ENCODE measurements at regions not wholly inside any gene's neighbourhood (a gene's known extent, or its start where the extent isn't known, plus 50 kb on each side); places are given as distances from the start of the nearest gene placed in this dataset.

DNA sequence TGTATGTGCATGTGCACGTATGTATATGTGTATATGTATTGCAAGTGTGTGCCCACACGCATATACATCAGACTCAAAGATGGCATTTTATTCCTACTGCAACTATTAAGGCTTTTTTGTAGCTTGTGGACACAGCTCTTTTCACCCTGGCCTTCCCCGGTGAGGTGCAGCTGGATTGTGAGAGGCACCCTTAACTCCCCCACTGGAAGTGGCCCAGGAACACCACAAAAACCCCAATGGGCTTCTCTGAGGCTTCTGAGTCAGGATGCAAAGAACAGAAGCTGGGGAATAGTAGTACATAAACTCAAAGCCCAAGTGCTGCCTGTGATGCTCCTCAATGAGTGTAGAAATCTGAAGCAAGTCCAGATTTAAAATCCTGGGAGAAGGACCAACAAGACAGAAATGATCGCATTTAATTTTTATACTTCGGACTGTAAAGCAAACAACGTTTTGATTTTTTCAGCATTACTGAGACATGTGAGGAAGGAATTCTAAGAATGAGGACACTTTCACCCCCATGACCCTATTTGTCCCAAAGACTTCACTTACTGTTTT is 369.2 kb upstream of the MGMT start:
- H3K4me1 Mint-ChIP-seq (ENCODE audit: low read depth) = peaks cover 13% of the 10 kb centered on the region
- intact Hi-C loops (cut with micrococcal nuclease) = no loop called here

DNA sequence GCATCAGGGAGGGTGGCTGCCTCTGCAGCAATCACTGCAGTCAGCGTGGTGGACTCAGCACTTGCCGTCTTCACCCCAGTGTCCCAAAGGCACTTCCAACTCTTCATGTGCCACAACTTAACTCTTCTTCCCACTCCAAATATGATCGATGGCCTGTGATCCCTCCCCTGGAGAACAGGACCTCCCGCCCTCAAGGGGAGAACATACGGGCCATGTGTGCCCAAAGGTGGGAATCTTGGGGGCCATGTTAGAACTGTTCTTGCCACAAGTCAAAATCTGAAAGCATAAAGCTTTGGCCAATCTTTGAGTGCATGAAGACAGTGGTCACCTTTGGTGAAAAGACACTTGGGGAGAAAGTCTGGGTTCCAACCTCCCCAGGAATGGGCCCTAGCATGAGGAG is 368.5 kb upstream of the MGMT start:
- DNase-seq (ENCODE audit: low spot score) = no peak
- no peaks in the 10 kb centered on the region for H3K9me3 Mint-ChIP-seq
- H3K27ac Mint-ChIP-seq = no peak overlapping the region
- H3K4me1 Mint-ChIP-seq (ENCODE audit: low read depth) = peaks cover 18% of the 10 kb centered on the region
- no peaks in the 10 kb centered on the region for H3K36me3 Mint-ChIP-seq (ENCODE audit: low read depth)
- no peak overlapping the region for H3K4me3 Mint-ChIP-seq (ENCODE audit: low read depth)
- intact Hi-C loops (cut with micrococcal nuclease) = no loop called here
- peaks cover 11% of the 10 kb centered on the region for H3K27me3 Mint-ChIP-seq (ENCODE audit: low read depth)

More for the DNA sequence above, 369.2 kb upstream of the MGMT start:
- no peak for DNase-seq (ENCODE audit: low spot score)
- H3K4me3 Mint-ChIP-seq (ENCODE audit: low read depth) = no peak overlapping the region
- peaks cover 11% of the 10 kb centered on the region for H3K27me3 Mint-ChIP-seq (ENCODE audit: low read depth)
- H3K27ac Mint-ChIP-seq = no peak overlapping the region
- no peaks in the 10 kb centered on the region for H3K36me3 Mint-ChIP-seq (ENCODE audit: low read depth)
- no peaks in the 10 kb centered on the region for H3K9me3 Mint-ChIP-seq

DNA sequence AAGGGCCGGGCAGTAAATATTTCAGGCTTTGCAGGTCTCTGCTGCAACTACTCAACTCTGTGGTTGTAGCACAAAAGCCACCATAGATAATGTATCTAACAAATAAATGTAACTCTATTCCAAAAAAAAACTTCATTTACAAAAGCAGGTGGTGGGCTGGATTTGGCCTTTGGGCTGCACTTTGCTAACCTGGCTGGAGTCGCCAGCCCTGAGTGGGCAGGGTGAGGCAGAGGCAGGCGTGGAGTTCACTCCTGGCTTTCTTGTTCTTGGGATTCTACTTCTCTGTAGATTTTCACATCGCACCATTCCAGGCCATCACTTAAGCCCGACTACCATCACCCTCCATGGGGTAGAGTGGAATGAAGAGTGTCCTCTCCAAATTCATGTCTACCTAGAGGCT is 367.6 kb upstream of the MGMT start:
- Mint-ChIP-seq H3K4me1 (ENCODE audit: low read depth) (peaks cover 25% of the 10 kb centered on the region), H3K27ac (no peak overlapping the region), H3K27me3 (ENCODE audit: low read depth) (peaks cover 9% of the 10 kb centered on the region), H3K4me3 (ENCODE audit: low read depth) (no peak overlapping the region), H3K9me3 (no peaks in the 10 kb centered on the region), H3K36me3 (ENCODE audit: low read depth) (no peaks in the 10 kb centered on the region)
- no peak for DNase-seq (ENCODE audit: low spot score)
- intact Hi-C loops (cut with micrococcal nuclease) = no loop called here

DNA sequence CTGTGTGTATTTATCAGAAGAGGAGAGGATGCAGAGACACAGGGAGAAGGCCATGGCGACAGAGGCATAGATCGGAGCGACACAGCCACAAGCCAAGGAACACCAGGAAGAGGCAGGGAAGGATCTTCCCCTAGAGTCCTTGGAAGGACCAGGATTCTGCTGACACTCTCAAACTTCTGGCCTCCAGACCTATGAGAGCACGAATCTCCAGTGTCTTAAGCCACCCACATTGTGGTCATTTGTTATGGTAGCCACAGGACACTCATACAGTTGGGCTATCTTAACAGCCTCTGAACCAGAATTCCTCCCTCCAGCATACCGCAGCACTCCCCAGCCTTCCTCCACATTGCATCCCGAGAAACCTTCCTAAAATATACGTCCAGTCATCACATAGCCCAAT is 367.0 kb upstream of the MGMT start:
- intact Hi-C loops (cut with micrococcal nuclease) = no loop called here
- no peak for DNase-seq (ENCODE audit: low spot score)

DNA sequence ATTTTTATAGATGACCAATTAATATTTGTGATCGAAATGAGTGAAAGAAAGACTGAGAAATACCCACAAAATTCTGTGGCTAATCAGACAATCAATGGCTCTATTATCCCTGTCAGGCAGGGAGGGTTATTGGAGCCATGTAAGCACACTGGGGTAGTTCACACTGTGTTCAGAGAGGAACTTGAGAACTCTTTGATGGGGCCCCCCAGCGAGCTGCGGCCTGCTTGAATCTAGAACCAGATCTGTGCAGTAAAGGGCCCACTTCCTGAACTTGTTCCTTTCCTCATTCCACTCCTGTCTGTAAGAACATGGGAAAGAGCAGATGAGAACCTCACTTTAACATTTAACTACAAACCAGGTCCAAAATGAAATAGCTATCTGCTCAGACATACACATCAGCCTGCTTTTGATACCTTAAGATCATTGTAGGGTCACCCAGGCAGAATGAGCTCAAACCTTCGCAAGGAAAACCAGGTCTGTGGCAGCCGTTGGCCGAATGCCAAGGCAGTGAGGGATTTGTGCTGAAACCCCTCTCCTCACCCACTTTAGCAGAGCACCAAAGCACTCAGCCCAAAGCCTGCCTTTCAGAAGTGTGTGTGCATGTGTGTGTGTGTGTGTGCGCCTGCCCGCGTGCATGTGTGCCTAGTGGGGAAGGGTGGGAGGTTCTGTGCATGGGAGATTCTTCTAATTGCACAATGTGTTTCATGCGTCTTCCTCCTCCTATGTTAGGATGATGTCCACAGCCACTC is 365.6 kb upstream of the MGMT start:
- H3K4me1 Mint-ChIP-seq (ENCODE audit: low read depth) = peaks cover 42% of the 10 kb centered on the region
- DNase-seq (ENCODE audit: low spot score) = no peak
- no peaks in the 10 kb centered on the region for H3K36me3 Mint-ChIP-seq (ENCODE audit: low read depth)
- H3K4me3 Mint-ChIP-seq (ENCODE audit: low read depth) = no peak overlapping the region
- H3K27ac Mint-ChIP-seq = no peak overlapping the region
- H3K9me3 Mint-ChIP-seq = no peaks in the 10 kb centered on the region
- H3K27me3 Mint-ChIP-seq (ENCODE audit: low read depth) = peaks cover 6% of the 10 kb centered on the region
- intact Hi-C loops (cut with micrococcal nuclease) = no loop called here

More for the DNA sequence above, 367.0 kb upstream of the MGMT start:
- peaks cover 30% of the 10 kb centered on the region for H3K4me1 Mint-ChIP-seq (ENCODE audit: low read depth)
- H3K27me3 Mint-ChIP-seq (ENCODE audit: low read depth) = peaks cover 9% of the 10 kb centered on the region
- H3K27ac Mint-ChIP-seq = no peak overlapping the region
- H3K9me3 Mint-ChIP-seq = no peaks in the 10 kb centered on the region
- H3K36me3 Mint-ChIP-seq (ENCODE audit: low read depth) = no peaks in the 10 kb centered on the region
- H3K4me3 Mint-ChIP-seq (ENCODE audit: low read depth) = no peak overlapping the region

DNA sequence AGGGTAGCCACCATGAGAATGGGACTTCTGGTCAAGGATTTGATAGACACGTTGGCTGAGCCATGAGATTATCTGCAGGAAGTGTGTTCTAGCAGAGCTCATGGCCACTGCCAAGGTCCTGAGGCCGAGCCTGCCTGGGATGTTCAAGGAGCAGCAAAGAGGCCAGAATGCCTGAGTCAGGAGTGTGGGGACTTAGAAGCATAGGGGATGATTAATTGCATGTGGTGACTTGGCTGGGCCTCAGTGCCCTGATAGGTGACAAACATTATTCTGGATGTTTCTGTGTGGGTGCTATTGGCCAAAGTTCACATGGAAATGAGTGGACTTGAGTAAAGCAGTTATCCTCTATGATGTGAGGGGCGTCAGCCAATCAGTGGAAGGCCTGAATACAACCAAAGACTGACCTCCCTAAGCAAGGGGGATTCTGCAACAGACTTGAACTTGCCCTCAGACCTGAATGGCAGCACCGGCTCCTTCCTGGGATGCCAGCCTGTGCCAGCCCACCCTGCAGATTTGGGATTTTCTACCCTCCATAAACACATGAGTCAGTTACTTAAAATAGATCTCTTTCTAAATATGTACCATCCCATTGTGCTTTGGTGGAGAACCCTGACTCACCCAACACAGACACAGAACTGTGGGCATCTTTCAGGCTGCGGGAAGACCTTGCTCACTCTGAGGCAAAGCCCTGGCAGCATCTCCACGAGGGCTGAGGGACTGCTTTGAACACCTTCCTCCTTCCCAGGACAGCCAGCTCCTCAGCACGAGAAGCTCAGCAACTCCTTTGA is 363.9 kb upstream of the MGMT start:
- no peak overlapping the region for H3K4me3 Mint-ChIP-seq (ENCODE audit: low read depth)
- no peak for DNase-seq (ENCODE audit: low spot score)
- H3K27me3 Mint-ChIP-seq (ENCODE audit: low read depth) = peaks cover 6% of the 10 kb centered on the region
- H3K4me1 Mint-ChIP-seq (ENCODE audit: low read depth) = peaks cover 49% of the 10 kb centered on the region
- intact Hi-C loops (cut with micrococcal nuclease) = no loop called here
- H3K36me3 Mint-ChIP-seq (ENCODE audit: low read depth) = no peaks in the 10 kb centered on the region
- H3K9me3 Mint-ChIP-seq = no peaks in the 10 kb centered on the region
- no peak overlapping the region for H3K27ac Mint-ChIP-seq

DNA sequence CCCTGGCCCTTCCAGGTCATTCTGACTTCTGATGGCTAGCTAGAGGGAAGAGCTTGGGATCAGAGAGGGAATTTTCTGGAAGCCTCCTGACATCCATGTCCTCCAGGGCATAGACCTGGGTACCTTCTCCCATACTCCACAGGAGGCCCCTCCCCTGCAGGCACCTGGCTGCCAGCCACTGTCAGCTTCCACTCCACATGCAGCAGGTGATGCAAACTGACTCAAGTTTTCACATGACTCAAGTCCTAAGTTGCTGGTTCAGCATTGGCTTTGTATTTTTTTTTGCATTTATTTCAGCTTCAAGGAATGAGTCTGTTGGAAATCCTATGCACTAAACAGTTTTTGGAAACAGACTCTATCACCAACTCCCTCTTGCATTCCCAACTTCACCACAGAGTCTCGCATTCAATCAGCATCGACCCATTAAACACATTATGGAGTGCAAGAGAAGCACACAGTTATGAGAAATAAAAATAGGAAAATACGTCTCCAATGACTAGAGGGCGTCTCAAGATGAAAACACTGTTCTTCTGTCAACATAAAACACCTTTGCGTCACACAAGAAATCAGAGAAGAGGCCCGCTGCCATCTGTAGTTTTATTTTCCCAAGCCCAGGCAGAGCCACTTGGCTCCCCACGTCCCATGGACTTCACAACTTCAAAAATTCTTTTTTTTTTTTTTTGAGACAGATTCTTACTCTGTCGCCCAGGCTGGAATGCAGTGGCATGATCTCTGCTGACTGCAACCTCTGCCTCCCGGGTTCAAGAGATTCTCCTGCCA is 362.6 kb upstream of the MGMT start:
- H3K27me3 Mint-ChIP-seq (ENCODE audit: low read depth) = peaks cover 6% of the 10 kb centered on the region
- no peaks in the 10 kb centered on the region for H3K9me3 Mint-ChIP-seq
- H3K36me3 Mint-ChIP-seq (ENCODE audit: low read depth) = no peaks in the 10 kb centered on the region
- no peak overlapping the region for H3K4me3 Mint-ChIP-seq (ENCODE audit: low read depth)
- no peak for DNase-seq (ENCODE audit: low spot score)
- H3K27ac Mint-ChIP-seq = no peak overlapping the region
- H3K4me1 Mint-ChIP-seq (ENCODE audit: low read depth) = peaks cover 51% of the 10 kb centered on the region
- intact Hi-C loops (cut with micrococcal nuclease) = no loop called here

DNA sequence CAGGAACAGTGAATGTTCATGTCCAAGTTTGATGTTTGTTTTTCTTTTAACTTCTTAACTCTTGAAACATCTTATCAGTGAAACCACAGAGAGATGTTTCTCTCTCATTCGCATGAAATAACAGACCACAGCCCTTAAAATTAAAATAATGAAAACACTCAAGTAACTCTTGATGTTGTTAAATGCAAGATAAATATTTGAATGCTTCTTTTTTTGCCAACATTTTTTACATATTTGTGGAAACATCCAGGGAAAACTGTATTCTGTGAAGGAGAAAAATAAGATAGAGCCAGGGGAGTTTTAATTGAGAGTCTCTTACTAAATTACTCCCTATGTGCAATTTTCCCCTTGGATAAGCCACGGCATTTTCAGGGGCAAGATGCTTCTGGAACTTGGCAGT is 361.8 kb upstream of the MGMT start:
- Mint-ChIP-seq H3K4me3 (ENCODE audit: low read depth) (no peak overlapping the region), H3K4me1 (ENCODE audit: low read depth) (peaks cover 51% of the 10 kb centered on the region), H3K27ac (no peak overlapping the region), H3K27me3 (ENCODE audit: low read depth) (peaks cover 6% of the 10 kb centered on the region), H3K9me3 (no peaks in the 10 kb centered on the region), H3K36me3 (ENCODE audit: low read depth) (no peaks in the 10 kb centered on the region)
- intact Hi-C loops (cut with micrococcal nuclease) = no loop called here
- DNase-seq (ENCODE audit: low spot score) = no peak

DNA sequence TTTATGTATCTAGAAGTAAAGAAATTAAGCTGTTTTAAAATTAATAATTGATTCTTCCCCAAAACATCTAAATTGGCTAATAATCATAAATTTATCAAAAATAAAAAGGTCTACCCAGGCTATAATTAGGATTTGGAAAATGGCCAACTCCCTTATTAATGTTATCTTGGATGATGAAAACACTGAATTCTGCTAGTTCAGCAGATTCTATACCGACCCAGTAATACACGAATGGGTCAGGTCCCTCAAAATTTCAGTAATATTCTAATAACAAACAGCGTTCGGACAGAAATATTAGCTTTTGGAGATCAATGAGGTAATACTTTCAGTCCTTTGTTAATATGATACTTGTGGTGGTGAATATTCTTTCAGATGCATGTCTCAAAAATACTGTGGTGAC is 360.7 kb upstream of the MGMT start:
- Mint-ChIP-seq H3K4me3 (ENCODE audit: low read depth) (no peak overlapping the region), H3K36me3 (ENCODE audit: low read depth) (no peaks in the 10 kb centered on the region), H3K27ac (no peak overlapping the region), H3K4me1 (ENCODE audit: low read depth) (peaks cover 50% of the 10 kb centered on the region), H3K9me3 (no peaks in the 10 kb centered on the region), H3K27me3 (ENCODE audit: low read depth) (peaks cover 6% of the 10 kb centered on the region)
- DNase-seq (ENCODE audit: low spot score) = no peak
- intact Hi-C loops (cut with micrococcal nuclease) = no loop called here

DNA sequence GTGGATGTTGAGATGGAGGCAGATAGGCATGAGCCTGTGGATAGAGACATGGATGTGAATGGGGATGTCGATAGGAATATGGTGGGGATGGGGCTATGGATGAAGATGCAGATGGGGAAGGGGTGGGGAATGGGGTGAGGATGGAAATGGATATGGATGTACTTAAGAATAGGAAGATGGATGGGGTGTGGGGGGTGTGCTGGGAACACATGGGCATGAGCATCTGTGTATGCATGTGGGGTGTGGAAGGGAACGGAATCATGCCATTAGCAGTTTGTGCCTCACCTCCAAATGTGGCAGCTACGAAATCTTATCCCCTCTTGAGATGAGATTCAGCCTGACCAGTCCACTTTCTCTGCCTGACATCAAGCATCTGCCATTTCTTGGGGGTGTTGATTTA is 359.5 kb upstream of the MGMT start:
- Mint-ChIP-seq H3K27me3 (ENCODE audit: low read depth) (peaks cover 6% of the 10 kb centered on the region), H3K4me1 (ENCODE audit: low read depth) (peaks cover 41% of the 10 kb centered on the region), H3K36me3 (ENCODE audit: low read depth) (no peaks in the 10 kb centered on the region), H3K27ac (no peak overlapping the region), H3K4me3 (ENCODE audit: low read depth) (no peak overlapping the region), H3K9me3 (no peaks in the 10 kb centered on the region)
- no peak for DNase-seq (ENCODE audit: low spot score)
- intact Hi-C loops (cut with micrococcal nuclease) = no loop called here

DNA sequence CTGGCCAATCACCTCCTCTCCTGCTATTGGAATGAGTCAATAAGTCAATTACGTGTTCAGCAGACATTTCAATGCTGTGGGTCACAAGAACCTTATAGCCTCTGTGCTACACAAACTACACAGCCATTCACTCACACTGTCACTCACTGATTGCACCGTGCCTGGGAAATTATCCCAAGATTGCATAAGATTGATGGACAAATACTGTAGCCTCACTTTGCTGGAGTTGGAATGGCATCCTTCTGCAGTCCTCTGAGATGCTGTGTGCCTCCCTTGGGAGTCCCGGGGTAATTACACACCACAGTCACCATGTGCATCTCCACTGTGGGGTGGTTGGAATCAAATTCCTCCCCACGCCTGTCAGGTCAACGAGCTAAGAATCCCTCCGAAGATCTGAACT is 358.7 kb upstream of the MGMT start:
- no peak overlapping the region for H3K27ac Mint-ChIP-seq

DNA sequence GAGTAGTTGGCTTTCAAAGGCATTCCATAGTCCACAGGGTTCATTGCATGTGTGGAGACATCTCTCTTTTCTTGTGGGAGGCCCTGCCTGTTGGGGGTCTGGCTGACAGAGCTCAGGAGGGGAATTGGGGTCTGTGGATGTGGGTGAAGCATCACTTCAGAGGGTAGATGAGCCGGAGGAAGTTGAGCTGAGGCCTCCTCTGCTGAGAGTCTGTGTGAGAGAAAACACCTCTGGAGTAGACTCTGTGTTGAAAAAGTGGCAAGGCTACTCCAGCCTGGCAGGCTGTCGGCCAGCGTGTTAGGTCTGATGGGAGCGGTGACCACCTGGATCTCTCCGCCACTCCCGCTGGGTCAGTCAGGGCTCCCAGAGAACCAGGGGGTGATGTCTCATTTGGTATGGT is 358.0 kb upstream of the MGMT start:
- Mint-ChIP-seq H3K4me1 (ENCODE audit: low read depth) (peaks cover 28% of the 10 kb centered on the region), H3K4me3 (ENCODE audit: low read depth) (no peak overlapping the region), H3K27me3 (ENCODE audit: low read depth) (peaks cover 6% of the 10 kb centered on the region), H3K27ac (no peak overlapping the region), H3K9me3 (no peaks in the 10 kb centered on the region), H3K36me3 (ENCODE audit: low read depth) (no peaks in the 10 kb centered on the region)
- no peak for DNase-seq (ENCODE audit: low spot score)
- intact Hi-C loops (cut with micrococcal nuclease) = no loop called here

More for the DNA sequence above, 358.7 kb upstream of the MGMT start:
- Mint-ChIP-seq H3K9me3 (no peaks in the 10 kb centered on the region), H3K27me3 (ENCODE audit: low read depth) (peaks cover 6% of the 10 kb centered on the region), H3K4me3 (ENCODE audit: low read depth) (no peak overlapping the region), H3K36me3 (ENCODE audit: low read depth) (no peaks in the 10 kb centered on the region), H3K4me1 (ENCODE audit: low read depth) (peaks cover 34% of the 10 kb centered on the region)
- intact Hi-C loops (cut with micrococcal nuclease) = no loop called here
- DNase-seq (ENCODE audit: low spot score) = no peak

Data from activated T-helper 2 cell treated with anti-CD3 and anti-CD28 coated beads, Interferon-gamma antibody, Interleukin-2, Interleukin-4, amounts not matched to agents 10 μg/mL and 5 μg/mL and 100 μg/mL, durations not matched to agents 14 hours and 24 hours and 36 hours (primary cell).